IMR-90 (cell line): ENCODE measurements at regions not wholly inside any gene's neighbourhood (a gene's known extent, or its start where the extent isn't known, plus 50 kb on each side); places are given as distances from the start of the nearest gene placed in this dataset.

Experiments used
- ATAC-seq: fragments of 200-7000 bp; cut with Tn5 transposase; 2 replicates; pipeline ENCODE4 v1.9.1; 2020; ENCODE audit warnings: low read depth, mild to moderate bottlenecking, moderate library complexity
- BruUV-seq: library from RNA; stranded (reverse); fragments of 400-500 nt; replicated peaks from 2 replicates; lab custom pipeline; 2021; lab: Mats Ljungman, UMichigan
- CTCF ChIA-PET: fragments of 300-600 bp; formaldehyde crosslinking; extraction: SDS; loops from one replicate; lab custom pipeline; 2021; ENCODE audit warnings: antibody characterized with exemption; lab: Yijun Ruan, JAX
- POLR2A ChIA-PET: fragments of 300-600 bp; sonication (Branson Sonifier 250); formaldehyde crosslinking; loops from one replicate; lab custom pipeline; 2022; ENCODE audit warnings: antibody characterized with exemption; ENCODE audit not compliant: unreplicated experiment; lab: Charles Lee
- DNase-seq: peaks from one replicate; pipeline ENCODE4 v3.0.0; 2013
- H2AFZ ChIP-seq: replicated peaks from 2 replicates; pipeline ENCODE3; 2013; ENCODE audit warnings: low read length, mild to moderate bottlenecking; ENCODE audit not compliant: poor library complexity
- H2AK5ac ChIP-seq: 2 replicates; pipeline ENCODE4 v1.6.1; 2013; ENCODE audit warnings: low read depth, low read length, inconsistent platforms
- H2AK9ac ChIP-seq: replicated peaks from 2 replicates; pipeline ENCODE3; 2013; ENCODE audit warnings: mild to moderate bottlenecking, low read depth, low read length, moderate library complexity; ENCODE audit not compliant: poor library complexity
- H2BK120ac ChIP-seq: 2 replicates; pipeline ENCODE4 v1.6.1; 2013; ENCODE audit warnings: low read depth, low read length, inconsistent platforms
- H2BK15ac ChIP-seq: 3 replicates; pipeline ENCODE4 v1.6.1; 2013; ENCODE audit warnings: low read depth, low read length, inconsistent platforms
- H2BK20ac ChIP-seq: 2 replicates; pipeline ENCODE4 v1.6.1; 2013; ENCODE audit warnings: low read depth, mild to moderate bottlenecking, inconsistent platforms, low read length, moderate library complexity
- H2BK5ac ChIP-seq: 2 replicates; pipeline ENCODE4 v1.6.1; 2013; ENCODE audit warnings: mild to moderate bottlenecking, low read depth, low read length, inconsistent platforms; ENCODE audit not compliant: poor library complexity, severe bottlenecking
- H3K14ac ChIP-seq: replicated peaks from 2 replicates; pipeline ENCODE4 v1.6.1; 2013; ENCODE audit warnings: low read depth, low read length, inconsistent platforms
- H3K18ac ChIP-seq: 2 replicates; pipeline ENCODE4 v1.6.1; 2013; ENCODE audit warnings: low read depth, low read length, control low read depth
- H3K23ac ChIP-seq: 2 replicates; pipeline ENCODE4 v1.6.1; 2013; ENCODE audit warnings: low read depth, low read length, inconsistent platforms
- H3K27ac ChIP-seq: 2 replicates; pipeline ENCODE4 v1.5.1; 2013; ENCODE audit warnings: mild to moderate bottlenecking, control low read depth, low read length; ENCODE audit not compliant: insufficient read depth
- H3K27me3 ChIP-seq: 2 replicates; pipeline ENCODE4 v1.6.1; 2013; ENCODE audit warnings: low read length; ENCODE audit not compliant: control insufficient read depth, insufficient read depth
- H3K36me3 ChIP-seq: 2 replicates; pipeline ENCODE4 v1.6.1; 2013; ENCODE audit warnings: low read length, mixed read lengths; ENCODE audit not compliant: control insufficient read depth, insufficient read depth
- H3K4ac ChIP-seq: 2 replicates; pipeline ENCODE4 v1.6.1; 2013; ENCODE audit warnings: low read depth, low read length, inconsistent platforms
- H3K4me1 ChIP-seq: 2 replicates; pipeline ENCODE4 v1.6.1; 2013; ENCODE audit warnings: low read length, mixed read lengths; ENCODE audit not compliant: control insufficient read depth, insufficient read depth
- H3K4me2 ChIP-seq: 2 replicates; pipeline ENCODE4 v1.6.1; 2013; ENCODE audit warnings: low read depth, mild to moderate bottlenecking, control low read depth, low read length, moderate library complexity
- H3K4me3 ChIP-seq: 2 replicates; pipeline ENCODE4 v1.5.1; 2013; ENCODE audit warnings: low read depth, mild to moderate bottlenecking, control low read depth, low read length, moderate library complexity; ENCODE audit not compliant: insufficient read depth
- H3K56ac ChIP-seq: 2 replicates; pipeline ENCODE4 v1.6.1; 2013; ENCODE audit warnings: low read length, inconsistent platforms; ENCODE audit not compliant: insufficient read depth; ENCODE audit errors: extremely low read depth
- H3K79me1 ChIP-seq, 2 experiments: 2 replicates each; pipeline ENCODE4 v1.6.1; 2013; ENCODE audit warnings: low read length in 2 of 2, inconsistent platforms in 1 of 2, low read depth in 1 of 2
- H3K9ac ChIP-seq: 2 replicates; pipeline ENCODE4 v1.6.1; 2013; ENCODE audit warnings: low read depth, low read length, control low read depth
- H3K9me1 ChIP-seq: 2 replicates; pipeline ENCODE4 v1.6.1; 2013; ENCODE audit warnings: low read length, inconsistent platforms; ENCODE audit not compliant: insufficient read depth
- H3K9me3 ChIP-seq: 2 replicates; pipeline ENCODE4 v1.6.1; 2013; ENCODE audit warnings: low read length; ENCODE audit not compliant: control insufficient read depth, insufficient read depth
- H4K20me1 ChIP-seq: 2 replicates; pipeline ENCODE4 v1.6.1; 2013; ENCODE audit warnings: low read length, inconsistent platforms; ENCODE audit not compliant: insufficient read depth
- H4K5ac ChIP-seq: 2 replicates; pipeline ENCODE4 v1.6.1; 2013; ENCODE audit warnings: mild to moderate bottlenecking, low read depth, low read length, control low read depth
- H4K8ac ChIP-seq, 2 experiments: 2 replicates each; pipeline ENCODE4 v1.6.1; 2013; ENCODE audit warnings: low read depth in 2 of 2, low read length in 2 of 2, control low read depth in 1 of 2, inconsistent platforms in 1 of 2
- H4K91ac ChIP-seq: 2 replicates; pipeline ENCODE4 v1.6.1; 2013; ENCODE audit warnings: low read depth, low read length, inconsistent platforms; ENCODE audit not compliant: insufficient read depth
- BHLHE40 ChIP-seq: fragments of 150-350 bp; IDR thresholded peaks from 2 replicates; pipeline ENCODE4 v1.6.1; 2016; ENCODE audit warnings: mild to moderate bottlenecking, low read depth, low read length
- CEBPB ChIP-seq: IDR thresholded peaks from 2 replicates; pipeline ENCODE4 v1.6.1; 2012; ENCODE audit warnings: low read depth, low read length, improper control_type of control experiment
- CHD1 ChIP-seq: IDR thresholded peaks from 2 replicates; pipeline ENCODE4 v1.6.1; 2012; ENCODE audit warnings: low read depth, low read length, improper control_type of control experiment
- MAFK ChIP-seq: IDR thresholded peaks from 2 replicates; pipeline ENCODE4 v1.6.1; 2012; ENCODE audit warnings: low read depth, low read length, improper control_type of control experiment
- MAZ ChIP-seq: IDR thresholded peaks from 2 replicates; pipeline ENCODE4 v1.6.1; 2012; ENCODE audit warnings: low read depth, mild to moderate bottlenecking, low read length, improper control_type of control experiment, moderate library complexity, borderline replicate concordance
- MXI1 ChIP-seq: IDR thresholded peaks from 2 replicates; pipeline ENCODE4 v1.6.1; 2012; ENCODE audit warnings: low read depth, mild to moderate bottlenecking, low read length, moderate library complexity, borderline replicate concordance
- RAD21 ChIP-seq: IDR thresholded peaks from 2 replicates; pipeline ENCODE4 v1.6.1; 2012; ENCODE audit warnings: low read length, improper control_type of control experiment
- RCOR1 ChIP-seq: IDR thresholded peaks from 2 replicates; pipeline ENCODE4 v1.6.1; 2012; ENCODE audit warnings: mild to moderate bottlenecking, low read length, improper control_type of control experiment; ENCODE audit not compliant: insufficient replicate concordance
- RFX5 ChIP-seq: IDR thresholded peaks from 2 replicates; pipeline ENCODE4 v1.8.0; 2012; ENCODE audit warnings: low read depth, mild to moderate bottlenecking, low read length, moderate library complexity
- SMC3 ChIP-seq: fragments of 150-350 bp; IDR thresholded peaks from 2 replicates; pipeline ENCODE4 v1.6.1; 2016; ENCODE audit warnings: low read depth, mild to moderate bottlenecking, antibody characterized with exemption, low read length, moderate library complexity
- USF2 ChIP-seq: fragments of 150-350 bp; IDR thresholded peaks from 2 replicates; pipeline ENCODE4 v1.6.1; 2017; ENCODE audit warnings: mild to moderate bottlenecking, antibody characterized with exemption, low read length, low read depth
- WGBS, 2 experiments: methylation state at CpG; one replicate each; pipeline versions ENCODE4 v1.1.5 to v1.1.7; 2013; ENCODE audit warnings: missing lambda C conversion rate in 2 of 2; ENCODE audit not compliant: insufficient read length in 1 of 2; ENCODE audit errors: extremely low coverage in 2 of 2; 5-methylcytosine and 5-hydroxymethylcytosine counted together
- dilution Hi-C: fragments of 300-500 bp; cut with HindIII; formaldehyde crosslinking; loops from one replicate; pipeline ENCODE4 v1.14.3; 2018; ENCODE audit warnings: low sequenced_read_pairs; ENCODE audit not compliant: unreplicated experiment
- in situ Hi-C: fragments of 300-500 bp; cut with MboI; formaldehyde crosslinking; loops from 3 replicates; pipeline ENCODE4 v1.14.3; 2019; ENCODE audit warnings: low sequenced_read_pairs, inconsistent platforms, mixed read lengths
- intact Hi-C: fragments of 100-400 bp; cut with micrococcal nuclease; formaldehyde crosslinking; loops from 2 replicates; pipeline ENCODE4 v1.10.0; 2022
- TF ChIP-seq, protein P1 (sequence below): fragments of 150-350 bp; IDR thresholded peaks from 2 replicates; pipeline ENCODE4 v1.6.1; 2016; ENCODE audit warnings: low read depth, mild to moderate bottlenecking, low read length, moderate library complexity, borderline replicate concordance

DNA sequence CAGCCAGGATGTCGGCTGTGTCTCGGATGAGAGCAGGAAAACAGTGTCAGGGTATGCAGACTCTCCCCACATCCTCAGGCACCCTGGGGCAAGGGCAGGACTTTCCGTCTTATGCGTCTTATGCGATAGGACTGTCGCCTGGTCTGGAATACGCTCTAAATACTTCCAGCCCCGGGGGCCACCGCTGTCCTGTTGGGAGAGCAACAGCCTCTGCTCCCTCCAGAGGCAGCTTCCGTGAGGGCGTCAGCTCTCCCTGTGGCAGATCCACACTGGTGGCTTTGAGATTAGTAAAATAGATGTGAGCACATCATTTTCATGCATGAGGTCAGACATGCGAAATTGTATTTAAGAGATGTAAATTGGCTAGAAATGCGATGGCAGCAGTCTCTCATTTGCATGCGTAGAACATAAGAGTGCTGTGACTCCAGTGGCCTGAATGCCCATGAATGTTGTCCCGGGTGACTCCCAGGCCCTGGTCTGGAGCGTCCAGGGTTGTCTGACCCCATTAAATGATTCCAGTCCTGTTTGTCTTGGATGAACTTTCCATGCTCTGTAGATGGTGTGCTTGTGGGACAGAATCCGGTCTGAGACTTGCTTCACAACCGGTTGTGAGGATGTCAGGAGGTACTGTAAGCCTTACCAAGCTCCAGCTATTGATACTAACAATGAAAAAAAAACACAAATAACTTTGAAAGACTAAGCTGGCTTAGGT, 228.2 kb downstream of the SYK start:
- ATAC-seq (no peak), DNase-seq (no peak)
- Histone ChIP-seq H4K20me1 (no peaks in the 10 kb centered on the region), H2AK9ac (no peak overlapping the region), H3K14ac (no peak overlapping the region), H2BK5ac (no peak overlapping the region), H3K23ac (no peak overlapping the region), H3K9me3 (peaks cover 5% of the 10 kb centered on the region; the same call in 1 of the 2 replicates), H3K79me1 (no peaks in the 10 kb centered on the region), H3K56ac (no peak overlapping the region), H3K18ac (no peak overlapping the region), H3K9me1 (0 out of 2 replicates have a peak, but pooled peaks cover 4% of the 10 kb centered on the region), H4K5ac (no peak overlapping the region), H3K4me1 (no peaks in the 10 kb centered on the region), H3K27me3 (no peaks in the 10 kb centered on the region), H3K36me3 (no peaks in the 10 kb centered on the region), H2BK15ac (no peak overlapping the region), H3K27ac (no peak overlapping the region), H2BK120ac (no peak overlapping the region), H3K4me3 (no peak overlapping the region), H2AFZ (no peak overlapping the region), H3K4ac (no peak overlapping the region), H2BK20ac (no peak overlapping the region), H2AK5ac (0 out of 2 replicates have a peak overlapping the region, but pooled peaks have one; percentile 4), H4K91ac (no peak overlapping the region), H3K4me2 (no peak overlapping the region), H3K9ac (no peak overlapping the region), H4K8ac (no peak overlapping the region)
- CTCF ChIA-PET: no interaction called here
- POLR2A ChIA-PET: no interaction called here
- dilution Hi-C loops: no loop called here
- BruUV-seq: no TSS peak
- intact Hi-C loops: no loop called here
- in situ Hi-C loops: no loop called here
- TF ChIP-seq MAFK (no peak), USF2 (no peak), MXI1 (no peak), RAD21 (no peak), CHD1 (no peak), RCOR1 (no peak), BHLHE40 (no peak), SMC3 (no peak), RFX5 (no peak), CEBPB (no peak), MAZ (no peak)
- TF ChIP-seq, protein P1, sequence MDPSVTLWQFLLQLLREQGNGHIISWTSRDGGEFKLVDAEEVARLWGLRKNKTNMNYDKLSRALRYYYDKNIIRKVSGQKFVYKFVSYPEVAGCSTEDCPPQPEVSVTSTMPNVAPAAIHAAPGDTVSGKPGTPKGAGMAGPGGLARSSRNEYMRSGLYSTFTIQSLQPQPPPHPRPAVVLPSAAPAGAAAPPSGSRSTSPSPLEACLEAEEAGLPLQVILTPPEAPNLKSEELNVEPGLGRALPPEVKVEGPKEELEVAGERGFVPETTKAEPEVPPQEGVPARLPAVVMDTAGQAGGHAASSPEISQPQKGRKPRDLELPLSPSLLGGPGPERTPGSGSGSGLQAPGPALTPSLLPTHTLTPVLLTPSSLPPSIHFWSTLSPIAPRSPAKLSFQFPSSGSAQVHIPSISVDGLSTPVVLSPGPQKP: no peak
- 95% methylated on average over 8 of the region's 18 CpGs; no CpG with 5 or more reads in 1 of the 2 experiments for WGBS, 2 experiments
